ENCODE measurements at regions not wholly inside any gene's neighbourhood (a gene's known extent, or its start where the extent isn't known, plus 50 kb on each side); places are given as distances from the start of the nearest gene placed in this dataset.
A peak's percentile ranks its signal among the peaks of the same experiment; 100 is the strongest.

DNA sequence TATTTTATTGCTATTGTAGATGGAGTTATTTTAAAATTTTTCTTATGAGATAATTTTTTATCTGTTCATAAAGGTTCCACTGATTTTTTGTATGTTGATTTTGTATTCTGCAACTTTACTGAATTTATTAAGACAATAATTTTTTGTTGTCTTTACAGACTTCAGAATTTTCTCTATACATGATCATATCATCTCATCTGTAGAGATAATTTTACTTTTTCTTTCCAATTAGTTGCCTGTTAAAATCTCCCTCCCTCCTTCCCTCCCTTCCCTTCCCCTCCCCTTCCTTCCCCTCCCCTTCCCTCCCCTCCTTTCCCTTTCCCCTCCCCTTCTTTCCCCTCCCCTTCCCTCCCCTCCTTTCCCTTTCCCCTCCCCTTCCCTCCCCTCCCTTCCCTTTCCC, 378.1 kb downstream of the SOCS6 start:
- DNase-seq, result no peak
- no peaks in the 10 kb centered on the region for H3K9me3 ChIP-seq
- H3K4me1 ChIP-seq, result no peaks in the 10 kb centered on the region
- ATAC-seq, result no peak
- H3K36me3 ChIP-seq, result no peaks in the 10 kb centered on the region
- H3K27me3 ChIP-seq, result no peaks in the 10 kb centered on the region
- intact Hi-C loops (cut with DNase I), result no loop called here
- no peak overlapping the region for H3K4me3 ChIP-seq
- H3K27ac ChIP-seq, result no peak overlapping the region
- TF ChIP-seq, protein P1, sequence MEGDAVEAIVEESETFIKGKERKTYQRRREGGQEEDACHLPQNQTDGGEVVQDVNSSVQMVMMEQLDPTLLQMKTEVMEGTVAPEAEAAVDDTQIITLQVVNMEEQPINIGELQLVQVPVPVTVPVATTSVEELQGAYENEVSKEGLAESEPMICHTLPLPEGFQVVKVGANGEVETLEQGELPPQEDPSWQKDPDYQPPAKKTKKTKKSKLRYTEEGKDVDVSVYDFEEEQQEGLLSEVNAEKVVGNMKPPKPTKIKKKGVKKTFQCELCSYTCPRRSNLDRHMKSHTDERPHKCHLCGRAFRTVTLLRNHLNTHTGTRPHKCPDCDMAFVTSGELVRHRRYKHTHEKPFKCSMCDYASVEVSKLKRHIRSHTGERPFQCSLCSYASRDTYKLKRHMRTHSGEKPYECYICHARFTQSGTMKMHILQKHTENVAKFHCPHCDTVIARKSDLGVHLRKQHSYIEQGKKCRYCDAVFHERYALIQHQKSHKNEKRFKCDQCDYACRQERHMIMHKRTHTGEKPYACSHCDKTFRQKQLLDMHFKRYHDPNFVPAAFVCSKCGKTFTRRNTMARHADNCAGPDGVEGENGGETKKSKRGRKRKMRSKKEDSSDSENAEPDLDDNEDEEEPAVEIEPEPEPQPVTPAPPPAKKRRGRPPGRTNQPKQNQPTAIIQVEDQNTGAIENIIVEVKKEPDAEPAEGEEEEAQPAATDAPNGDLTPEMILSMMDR (IDR thresholded peaks at IDR 0.05), result no peak
- TF ChIP-seq POLR2A (IDR thresholded peaks at IDR 0.05), result no peak

DNA sequence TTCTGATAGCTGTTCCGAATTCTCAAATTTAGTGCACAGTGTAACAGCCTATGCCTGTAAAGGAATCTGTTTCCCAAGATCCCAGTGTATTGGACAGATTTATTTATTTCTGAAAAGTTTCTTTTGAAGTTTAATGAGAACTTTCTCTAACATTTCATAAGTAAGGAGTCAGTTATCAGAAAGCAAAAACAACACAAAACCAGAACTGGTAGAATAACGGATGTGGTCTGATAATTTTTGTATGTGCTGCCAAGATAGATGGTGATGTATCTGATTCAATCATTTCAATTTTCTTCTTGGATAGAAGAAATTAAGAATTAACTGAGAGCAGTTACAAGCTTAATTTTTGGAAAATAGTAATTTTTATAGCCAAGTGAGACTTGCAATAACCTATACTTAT, 374.3 kb downstream of the SOCS6 start:
- 37% methylated on average over 2 of the region's 2 CpGs for WGBS (ENCODE audit: insufficient coverage, low coverage, low lambda C conversion rate, missing lambda C conversion rate)
- H3K4me1 ChIP-seq, result no peaks in the 10 kb centered on the region
- no peaks in the 10 kb centered on the region for H3K36me3 ChIP-seq

DNA sequence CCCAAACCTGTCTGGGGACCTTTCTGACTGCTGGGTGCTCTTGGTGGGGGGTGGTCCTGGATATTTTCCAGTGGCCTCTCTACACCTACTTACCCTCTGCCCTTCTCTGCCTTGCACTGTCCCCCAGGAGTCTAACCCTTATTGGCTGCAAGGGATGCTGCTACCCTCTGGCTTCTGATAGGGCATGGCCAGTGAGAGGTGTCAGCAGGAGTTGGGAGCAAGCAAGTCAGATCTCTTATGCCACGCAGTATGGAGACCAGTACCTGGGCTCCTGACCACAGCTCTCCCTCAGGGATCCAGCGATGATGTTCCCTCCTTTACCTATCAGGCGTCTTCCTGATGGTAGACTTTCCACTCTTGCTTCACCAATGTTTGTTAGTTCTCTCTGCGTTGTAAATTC, 373.7 kb downstream of the SOCS6 start:
- intact Hi-C loops (cut with DNase I), result no loop called here
- no peaks in the 10 kb centered on the region for H3K27me3 ChIP-seq
- H3K9me3 ChIP-seq, result no peaks in the 10 kb centered on the region
- DNase-seq (no peak), ATAC-seq (no peak)
- no peaks in the 10 kb centered on the region for H3K4me1 ChIP-seq
- H3K4me3 ChIP-seq, result no peak overlapping the region
- 62% methylated on average over 3 of the region's 4 CpGs for WGBS (ENCODE audit: insufficient coverage, low coverage, low lambda C conversion rate, missing lambda C conversion rate)
- TF ChIP-seq, protein P1 (IDR thresholded peaks at IDR 0.05), result no peak
- TF ChIP-seq POLR2A (IDR thresholded peaks at IDR 0.05), result no peak
- H3K36me3 ChIP-seq, result no peaks in the 10 kb centered on the region
- H3K27ac ChIP-seq, result no peak overlapping the region

More for the DNA sequence above, 374.3 kb downstream of the SOCS6 start:
- no peaks in the 10 kb centered on the region for H3K9me3 ChIP-seq
- ATAC-seq, result no peak
- TF ChIP-seq, protein P1 (IDR thresholded peaks at IDR 0.05), result no peak
- no peak for TF ChIP-seq POLR2A (IDR thresholded peaks at IDR 0.05)
- no peak overlapping the region for H3K4me3 ChIP-seq
- intact Hi-C loops (cut with DNase I), result no loop called here
- H3K27ac ChIP-seq, result no peak overlapping the region
- no peak for DNase-seq
- no peaks in the 10 kb centered on the region for H3K27me3 ChIP-seq

DNA sequence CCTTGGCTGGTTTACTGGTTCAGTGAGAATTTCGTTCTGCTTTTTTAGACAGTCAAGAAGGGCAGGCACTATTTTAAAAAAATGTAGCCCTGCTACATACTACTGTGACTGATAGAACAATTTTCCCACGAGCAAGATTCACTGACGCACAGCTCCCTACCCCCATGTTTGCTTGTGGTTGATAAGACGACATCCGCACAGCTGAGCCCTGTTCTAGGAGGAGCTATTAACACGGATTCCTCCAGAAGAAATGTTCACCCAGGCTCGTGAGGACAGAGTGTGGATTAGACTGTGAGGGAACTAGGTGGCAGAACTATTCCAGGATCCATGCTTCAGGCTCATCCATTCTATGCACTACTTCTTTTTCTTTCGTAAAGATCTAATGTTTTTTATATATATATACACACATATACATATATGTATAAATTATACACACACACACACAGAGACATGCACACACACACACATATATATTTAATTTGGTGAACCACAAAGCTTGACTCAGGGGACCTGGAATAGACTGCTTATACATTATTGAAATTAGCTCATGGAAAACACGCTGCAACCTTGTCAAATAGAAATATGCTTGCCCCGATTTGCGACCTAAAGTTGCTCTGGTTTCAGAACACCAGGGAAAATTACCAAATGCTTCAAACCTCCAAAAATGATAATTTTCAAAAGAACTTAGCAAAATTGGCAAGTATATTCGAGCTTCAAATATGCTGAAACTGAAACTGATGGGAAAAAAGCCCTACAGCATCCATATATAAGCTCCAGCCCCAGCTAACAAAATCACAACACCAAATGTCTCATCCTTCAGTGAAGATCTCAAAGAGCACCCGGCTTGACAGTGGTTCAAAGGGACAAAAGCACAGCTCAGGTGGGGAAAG, 370.4 kb downstream of the SOCS6 start:
- H3K27me3 ChIP-seq, result no peaks in the 10 kb centered on the region
- no peak overlapping the region for H3K27ac ChIP-seq
- DNase-seq (no peak), ATAC-seq (peak in 3 of 4 donors; percentile 25 to 47 (median 43))
- no peaks in the 10 kb centered on the region for H3K4me1 ChIP-seq
- 27% methylated on average over 13 of the region's 13 CpGs for WGBS (ENCODE audit: insufficient coverage, low coverage, low lambda C conversion rate, missing lambda C conversion rate)
- H3K36me3 ChIP-seq, result no peaks in the 10 kb centered on the region
- H3K9me3 ChIP-seq, result no peaks in the 10 kb centered on the region
- intact Hi-C loops (cut with DNase I), result no loop called here
- H3K4me3 ChIP-seq, result no peak overlapping the region
- TF ChIP-seq, protein P1 (IDR thresholded peaks at IDR 0.05), result no peak
- no peak for TF ChIP-seq POLR2A (IDR thresholded peaks at IDR 0.05)

Measured in right lobe of liver (tissue), 6 donors.